GM18499 (cell line): ENCODE measurements at regions not wholly inside any gene's neighbourhood (a gene's known extent, or its start where the extent isn't known, plus 50 kb on each side); places are given as distances from the start of the nearest gene placed in this dataset.

Experiments used
- ATAC-seq: cut with Tn5 transposase; IDR thresholded peaks from one replicate; pipeline ENCODE4 v1.9.1; 2021; ENCODE audit warnings: moderate number of reproducible peaks; ENCODE audit not compliant: insufficient read depth, unreplicated experiment

- ATAC-seq, result no peak
Observed at GRCh38 chr1:57500136-57500830, 76.4 kb upstream of the DAB1 start.

- ATAC-seq, result no peak
Observed at GRCh38 chr1:57494530-57495079, 70.7 kb upstream of the DAB1 start.

GRCh38 chr1:57492586-57493226, 68.8 kb upstream of the DAB1 start:
- no peak for ATAC-seq

GRCh38 chr1:57489358-57490036, 65.6 kb upstream of the DAB1 start:
- no peak for ATAC-seq

DNA sequence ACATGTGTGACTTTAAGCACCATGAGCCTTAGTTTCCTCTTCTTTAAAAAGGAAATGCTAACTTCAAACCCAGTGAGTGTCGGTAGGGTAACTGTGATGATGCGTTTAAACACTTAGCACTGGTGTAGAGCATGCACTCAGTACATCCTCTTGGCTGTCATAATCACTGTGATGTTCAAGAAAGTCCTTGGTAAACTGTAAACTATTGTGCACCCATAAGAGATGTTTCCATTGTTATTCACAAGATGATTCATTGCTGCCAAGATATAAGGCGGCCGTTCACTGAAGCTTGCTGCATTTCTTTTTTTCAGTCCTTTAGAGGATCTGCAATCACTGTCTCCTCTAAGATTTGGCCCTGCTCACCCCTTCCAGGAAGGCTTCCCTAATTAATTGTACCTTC, 61.8 kb upstream of the DAB1 start:
- ATAC-seq, result no peak

DNA sequence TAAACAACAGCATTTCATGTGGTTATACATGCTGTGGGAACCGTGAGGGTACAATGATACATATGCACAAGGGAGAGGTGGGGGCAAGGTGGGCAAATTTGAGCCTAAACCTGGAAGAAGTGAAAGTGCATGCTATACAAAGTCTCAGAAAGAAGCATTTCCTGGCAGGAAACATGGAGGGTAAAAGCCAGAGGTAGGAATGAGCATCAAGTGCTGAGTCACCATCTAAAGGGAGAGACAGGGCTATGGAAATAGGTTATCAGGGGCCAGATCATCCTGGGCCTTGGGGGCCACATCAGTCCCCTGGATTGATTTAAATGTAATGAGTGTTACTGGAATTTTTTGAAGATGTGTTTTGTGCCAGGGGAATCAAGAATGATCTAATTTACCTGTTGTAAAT, 60.1 kb upstream of the DAB1 start:
- ATAC-seq, result no peak

- no peak for ATAC-seq
Observed at GRCh38 chr1:57479471-57479870, 55.6 kb upstream of the DAB1 start.

DNA sequence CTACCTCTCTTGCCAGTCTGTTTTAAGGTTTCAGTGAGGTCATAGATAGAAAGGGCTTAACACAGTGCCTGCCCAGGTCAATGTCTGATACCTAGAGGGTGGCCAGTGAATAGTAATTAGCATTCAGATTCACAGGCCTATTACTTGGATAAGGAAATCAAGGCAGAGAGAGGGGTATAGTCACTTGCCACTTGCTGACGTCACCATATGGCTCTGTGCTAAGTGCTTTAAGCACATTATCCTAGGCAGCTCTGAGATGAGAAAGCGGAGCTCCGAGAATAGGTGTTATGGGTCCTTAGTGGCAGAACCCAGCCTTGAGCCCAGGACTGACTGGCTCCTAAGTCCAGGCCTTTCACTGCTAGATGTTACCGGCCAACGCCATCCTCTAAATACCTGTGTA, 51.5 kb upstream of the DAB1 start:
- ATAC-seq, result no peak

DNA sequence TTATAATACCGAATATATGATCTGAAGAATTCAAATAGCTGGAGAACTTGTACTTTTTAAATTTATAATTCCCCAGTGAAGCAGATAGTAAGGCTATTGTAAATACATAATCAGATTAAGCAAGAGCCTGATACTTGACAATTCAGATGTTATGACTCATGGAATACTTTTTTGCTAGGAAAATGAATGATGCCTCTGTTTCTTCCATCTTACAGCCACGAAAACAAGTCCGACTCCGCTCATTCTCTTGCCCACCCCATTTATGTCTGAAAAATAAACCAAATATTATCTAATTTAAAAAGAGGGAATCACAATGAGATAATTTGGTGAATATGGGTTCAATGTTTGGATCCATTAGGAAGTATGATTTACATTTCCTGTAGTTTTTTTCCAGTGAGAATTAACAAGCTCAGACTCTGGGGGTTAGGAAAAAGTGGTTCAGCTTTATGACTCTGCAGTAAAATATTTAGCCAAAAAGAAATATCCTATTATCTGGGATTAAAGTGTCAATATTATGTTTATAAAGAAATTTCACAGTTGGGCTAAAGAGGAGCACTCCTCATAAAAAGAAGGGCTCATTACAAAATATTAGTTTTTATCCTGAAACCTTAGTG, 50.4 kb upstream of the DAB1 start:
- ATAC-seq, result no peak
